ENCODE measurements at regions not wholly inside any gene's neighbourhood (a gene's known extent, or its start where the extent isn't known, plus 50 kb on each side); places are given as distances from the start of the nearest gene placed in this dataset.

- TF ChIP-seq FOSL2 (IDR thresholded peaks at IDR 0.05; ENCODE audit: borderline replicate concordance, low read depth) (no peak), EP300 (IDR thresholded peaks at IDR 0.05; ENCODE audit: borderline replicate concordance in 1 of 2, low read depth in 1 of 2, low read length in 1 of 2) (no peak), REST (IDR thresholded peaks at IDR 0.05; ENCODE audit: low read depth, low read length) (no peak), TEAD4 (IDR thresholded peaks at IDR 0.05; ENCODE audit: borderline replicate concordance, insufficient read depth) (no peak), GATA2 (CRISPR knock-in tag; IDR thresholded peaks at IDR 0.05) (no peak), RCOR1 (IDR thresholded peaks at IDR 0.05; ENCODE audit: low read length) (no peak)
- TF ChIP-seq, protein P1, sequence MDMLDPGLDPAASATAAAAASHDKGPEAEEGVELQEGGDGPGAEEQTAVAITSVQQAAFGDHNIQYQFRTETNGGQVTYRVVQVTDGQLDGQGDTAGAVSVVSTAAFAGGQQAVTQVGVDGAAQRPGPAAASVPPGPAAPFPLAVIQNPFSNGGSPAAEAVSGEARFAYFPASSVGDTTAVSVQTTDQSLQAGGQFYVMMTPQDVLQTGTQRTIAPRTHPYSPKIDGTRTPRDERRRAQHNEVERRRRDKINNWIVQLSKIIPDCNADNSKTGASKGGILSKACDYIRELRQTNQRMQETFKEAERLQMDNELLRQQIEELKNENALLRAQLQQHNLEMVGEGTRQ (IDR thresholded peaks at IDR 0.05; ENCODE audit: borderline replicate concordance, low read depth, low read length) = no peak
Observed at GRCh38 chr2:16109821-16110310, 169.5 kb downstream of the MYCN start (continued).

- WGBS (ENCODE audit: low lambda C conversion rate) = 0% methylated on average over 2 of the region's 2 CpGs
- Histone ChIP-seq H3K4me1 (ENCODE audit: control insufficient read depth in 1 of 2, insufficient read depth in 2 of 2, low read depth in 1 of 2, low read length in 1 of 2) (peaks cover 0 to 17% of the 10 kb centered on the region in 2 experiments; a peak in 2 of 4 replicates), H3K27me3 (ENCODE audit: insufficient read depth) (no peaks in the 10 kb centered on the region), H3K9me2 (no peaks in the 10 kb centered on the region), H3K27ac (ENCODE audit: low read depth in 2 of 2, low read length in 1 of 2) (no peak overlapping the region), H3K36me3 (replicated peaks in 1 of 2; ENCODE audit: control insufficient read depth in 1 of 2, insufficient read depth in 2 of 2, low read length in 1 of 2) (no peaks in the 10 kb centered on the region), H3F3A (replicated peaks; ENCODE audit: insufficient read depth) (no peaks in the 10 kb centered on the region), H3K79me2 (ENCODE audit: insufficient read depth) (no peaks in the 10 kb centered on the region), H3K9me3 (no peaks in the 10 kb centered on the region), H3K9ac (no peak overlapping the region), H2AFZ (ENCODE audit: low read depth) (no peak overlapping the region), H3K4me2 (no peak overlapping the region), H4K20me1 (ENCODE audit: insufficient read depth) (no peaks in the 10 kb centered on the region), H3K4me3 (ENCODE audit: low read depth in 2 of 2, low read length in 1 of 2) (no peak overlapping the region)
- ChIA-PET CTCF (no interaction called here), POLR2A (no interaction called here)
- no peak for DNase-seq
- TF ChIP-seq, protein P2, sequence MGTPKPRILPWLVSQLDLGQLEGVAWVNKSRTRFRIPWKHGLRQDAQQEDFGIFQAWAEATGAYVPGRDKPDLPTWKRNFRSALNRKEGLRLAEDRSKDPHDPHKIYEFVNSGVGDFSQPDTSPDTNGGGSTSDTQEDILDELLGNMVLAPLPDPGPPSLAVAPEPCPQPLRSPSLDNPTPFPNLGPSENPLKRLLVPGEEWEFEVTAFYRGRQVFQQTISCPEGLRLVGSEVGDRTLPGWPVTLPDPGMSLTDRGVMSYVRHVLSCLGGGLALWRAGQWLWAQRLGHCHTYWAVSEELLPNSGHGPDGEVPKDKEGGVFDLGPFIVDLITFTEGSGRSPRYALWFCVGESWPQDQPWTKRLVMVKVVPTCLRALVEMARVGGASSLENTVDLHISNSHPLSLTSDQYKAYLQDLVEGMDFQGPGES (IDR thresholded peaks at IDR 0.05; ENCODE audit: low read depth, low read length) = no peak
- TF ChIP-seq POLR2AphosphoS5 (IDR thresholded peaks at IDR 0.05; ENCODE audit: low read depth, low read length) (no peak), ELF1 (IDR thresholded peaks at IDR 0.05) (no peak), EZH2phosphoT487 (IDR thresholded peaks at IDR 0.05; ENCODE audit: borderline replicate concordance, low read depth) (no peak), TEAD4 (IDR thresholded peaks at IDR 0.05; ENCODE audit: borderline replicate concordance, insufficient read depth) (no peak), MXI1 (IDR thresholded peaks at IDR 0.05; ENCODE audit: low read depth, low read length) (no peak), YY1 (IDR thresholded peaks at IDR 0.05; ENCODE audit: low read depth) (no peak), REST (IDR thresholded peaks at IDR 0.05; ENCODE audit: low read depth, low read length) (no peak), JUND (IDR thresholded peaks at IDR 0.05) (no peak), RFX5 (IDR thresholded peaks at IDR 0.05; ENCODE audit: low read length) (no peak), TCF12 (IDR thresholded peaks at IDR 0.05) (no peak), PBX3 (IDR thresholded peaks at IDR 0.05) (no peak), CHD2 (IDR thresholded peaks at IDR 0.05; ENCODE audit: low read length, partially characterized antibody) (no peak), RCOR1 (IDR thresholded peaks at IDR 0.05; ENCODE audit: low read length) (no peak), ZBTB33 (IDR thresholded peaks at IDR 0.05; ENCODE audit: borderline replicate concordance, low read depth) (no peak)
Observed at GRCh38 chr2:16109368-16109820, 169.0 kb downstream of the MYCN start.
